ENCODE measurements at regions not wholly inside any gene's neighbourhood (a gene's known extent, or its start where the extent isn't known, plus 50 kb on each side); places are given as distances from the start of the nearest gene placed in this dataset.
A peak's percentile ranks its signal among the peaks of the same experiment; 100 is the strongest.

DNA sequence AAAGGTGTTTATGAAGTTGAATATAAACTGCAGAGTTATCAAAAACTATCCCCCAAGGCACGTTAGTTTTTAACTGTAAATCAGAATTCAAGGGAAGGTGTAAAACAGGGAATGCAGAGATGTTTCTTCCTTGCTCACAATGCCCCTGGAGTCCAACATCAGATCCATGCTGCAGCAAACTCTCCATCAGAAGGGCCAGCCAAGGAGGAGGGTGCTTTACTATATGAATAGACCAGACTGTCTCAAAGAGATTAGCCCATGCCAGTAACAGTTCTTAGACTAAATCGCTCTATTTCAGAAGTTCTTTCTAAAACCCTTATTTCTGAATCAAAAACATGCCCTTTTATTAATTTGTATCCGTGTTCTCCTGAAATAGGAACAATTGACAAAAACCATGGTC lies 362.8 kb upstream of the RPS23 start:
- Histone ChIP-seq H3K9me3 (ENCODE audit: low read length) (no peaks in the 10 kb centered on the region), H3K27me3 (ENCODE audit: control insufficient read depth in 1 of 2, insufficient read depth in 2 of 2, low read length in 2 of 2) (no peaks in the 10 kb centered on the region), H3K4me3 (replicated peaks in 1 of 3; ENCODE audit: insufficient read depth in 1 of 3, low read depth in 2 of 3, low read length in 3 of 3) (no peak overlapping the region), H3K9ac (ENCODE audit: insufficient read depth, low read depth, low read length) (no peak overlapping the region), H3K4me1 (ENCODE audit: insufficient read depth, low read length) (peaks cover 25% of the 10 kb centered on the region), H2AFZ (ENCODE audit: low read length) (no peak overlapping the region), H3K79me2 (ENCODE audit: insufficient read depth, low read length) (no peaks in the 10 kb centered on the region), H4K20me1 (ENCODE audit: insufficient read depth, low read length) (no peaks in the 10 kb centered on the region), H3K27ac (ENCODE audit: extremely low read length, insufficient read depth, low read length) (no peak overlapping the region), H3K4me2 (ENCODE audit: low read depth, low read length) (no peak overlapping the region), H3K36me3 (replicated peaks in 1 of 2; ENCODE audit: control insufficient read depth in 1 of 2, insufficient read depth in 2 of 2, low read length in 2 of 2) (no peaks in the 10 kb centered on the region)
- peak; percentile 68 for ATAC-seq
- ChIA-PET POLR2A (interaction anchor here (1.0 kb wide), 1 partner anchor 254 kb away, joined by 3 read pairs; no protein-coding TSS in a partner anchor), CTCF (ENCODE audit: low intra/inter-chr PET ratio, low total read pairs) (interaction anchor here (0.8 to 1.5 kb wide), 2 partner anchors 289 to 789 kb away, joined by 7 to 9 read pairs; no protein-coding TSS in a partner anchor)
- FAIRE-seq: no peak
- TF ChIP-seq ZNF296 (CRISPR knock-in tag; conservative IDR thresholded peaks at IDR 0.05) (no peak), KLF16 (CRISPR knock-in tag; IDR thresholded peaks at IDR 0.05) (0 out of 4 replicates have a peak, but pooled peaks of 1 of the 2 experiments have one; percentile 1), GZF1 (CRISPR knock-in tag; IDR thresholded peaks at IDR 0.05) (no peak), RFX5 (IDR thresholded peaks at IDR 0.05; ENCODE audit: low read depth, low read length) (no peak), SMAD1 (CRISPR knock-in tag; IDR thresholded peaks at IDR 0.05; ENCODE audit: borderline replicate concordance, low read depth) (no peak)
- no peak for DNase-seq (ENCODE audit: low spot score)
- in situ Hi-C loops (cut with HindIII; ENCODE audit: extremely low pct_ligation_motif_present, low pct_unique_long_range_greater_than_20kb): loop anchor here (10.0 to 25.0 kb wide), 4 partner anchors 154 to 924 kb away; no protein-coding TSS in a partner anchor
- WGBS (ENCODE audit: low lambda C conversion rate): 61% methylated on average over 3 of the region's 3 CpGs
- intact Hi-C loops (cut with micrococcal nuclease; ENCODE audit: unreplicated experiment): loop anchor here (1.0 to 2.0 kb wide), 3 partner anchors 154 to 923 kb away; no protein-coding TSS in a partner anchor
- BruUV-seq (replicated peaks): no TSS peak

DNA sequence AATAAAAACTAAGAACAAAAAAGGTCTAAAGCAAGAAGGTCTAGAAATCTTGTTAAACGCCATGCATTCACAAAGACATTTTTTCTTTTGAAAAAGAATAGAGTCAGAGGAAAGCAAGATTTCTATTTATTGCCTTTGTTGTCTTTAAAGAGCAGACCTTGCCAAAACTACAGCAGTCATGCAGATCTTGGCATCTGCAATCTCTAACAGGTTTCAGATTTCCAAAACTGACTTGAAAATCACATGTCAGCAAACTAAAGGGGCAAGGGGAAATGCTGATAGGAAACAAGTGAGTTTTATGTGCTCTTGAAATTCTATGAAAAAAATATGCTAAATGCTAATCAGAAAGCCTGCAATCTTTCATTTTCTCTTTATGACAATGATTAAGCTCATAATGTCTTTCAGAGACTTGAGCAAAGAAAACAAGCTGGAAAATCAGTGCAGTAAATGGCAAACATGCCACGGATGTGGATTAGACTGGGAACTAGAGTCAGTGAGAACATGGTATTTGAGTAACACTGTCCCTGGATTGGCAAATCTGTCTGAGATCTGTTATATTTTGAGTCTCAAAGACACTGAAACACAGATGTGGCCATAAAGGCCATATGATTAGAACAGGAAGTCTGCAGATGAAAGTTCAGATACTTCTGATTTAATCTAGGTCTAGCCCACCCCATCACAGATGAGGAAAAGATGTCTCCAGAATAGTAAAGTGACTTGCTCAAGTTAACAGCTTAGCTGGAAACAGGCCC lies 361.4 kb upstream of the RPS23 start:
- peaks cover 37% of the 10 kb centered on the region for H3K4me1 ChIP-seq (ENCODE audit: insufficient read depth, low read length)
- intact Hi-C loops (cut with micrococcal nuclease; ENCODE audit: unreplicated experiment) (loop anchor here (1.0 to 10.0 kb wide), 6 partner anchors 98 to 938 kb away; no protein-coding TSS in a partner anchor), in situ Hi-C loops (cut with HindIII; ENCODE audit: extremely low pct_ligation_motif_present, low pct_unique_long_range_greater_than_20kb) (loop anchor here (10.0 to 25.0 kb wide), 4 partner anchors 155 to 925 kb away; no protein-coding TSS in a partner anchor)
- DNase-seq (ENCODE audit: low spot score): no peak
- H3K9me3 ChIP-seq (ENCODE audit: low read length): no peaks in the 10 kb centered on the region
- no peak for TF ChIP-seq ZSCAN12 (CRISPR knock-in tag; IDR thresholded peaks at IDR 0.05)
- TF ChIP-seq, protein P1, sequence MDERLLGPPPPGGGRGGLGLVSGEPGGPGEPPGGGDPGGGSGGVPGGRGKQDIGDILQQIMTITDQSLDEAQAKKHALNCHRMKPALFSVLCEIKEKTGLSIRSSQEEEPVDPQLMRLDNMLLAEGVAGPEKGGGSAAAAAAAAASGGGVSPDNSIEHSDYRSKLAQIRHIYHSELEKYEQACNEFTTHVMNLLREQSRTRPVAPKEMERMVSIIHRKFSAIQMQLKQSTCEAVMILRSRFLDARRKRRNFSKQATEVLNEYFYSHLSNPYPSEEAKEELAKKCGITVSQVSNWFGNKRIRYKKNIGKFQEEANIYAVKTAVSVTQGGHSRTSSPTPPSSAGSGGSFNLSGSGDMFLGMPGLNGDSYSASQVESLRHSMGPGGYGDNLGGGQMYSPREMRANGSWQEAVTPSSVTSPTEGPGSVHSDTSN (CRISPR knock-in tag; IDR thresholded peaks at IDR 0.05): no peak
- TF ChIP-seq ASH2L (IDR thresholded peaks at IDR 0.05; ENCODE audit: insufficient read length, low read depth, low read length): no peak
- TF ChIP-seq MAFK (conservative IDR thresholded peaks at IDR 0.05 in 1 of 2, IDR thresholded peaks at IDR 0.05 in 1 of 2; ENCODE audit: low read length in 2 of 2): peak; percentile 33 to 53; a peak in 3 of 4 replicates
- no peak for TF ChIP-seq ZNF614 (CRISPR knock-in tag; IDR thresholded peaks at IDR 0.05; ENCODE audit: borderline replicate concordance)
- TF ChIP-seq MAFF (IDR thresholded peaks at IDR 0.05; ENCODE audit: low read depth, low read length): peak; percentile 43; the same call in 1 of the 2 replicates
- TF ChIP-seq GATA4 (IDR thresholded peaks at IDR 0.05; ENCODE audit: borderline replicate concordance, low read depth): no peak
- H4K20me1 ChIP-seq (ENCODE audit: insufficient read depth, low read length): no peaks in the 10 kb centered on the region
- H3K36me3 ChIP-seq (replicated peaks in 1 of 2; ENCODE audit: control insufficient read depth in 1 of 2, insufficient read depth in 2 of 2, low read length in 2 of 2): no peaks in the 10 kb centered on the region
- no peak overlapping the region for H3K4me3 ChIP-seq (replicated peaks in 1 of 3; ENCODE audit: insufficient read depth in 1 of 3, low read depth in 2 of 3, low read length in 3 of 3)
- H3K27me3 ChIP-seq (ENCODE audit: control insufficient read depth in 1 of 2, insufficient read depth in 2 of 2, low read length in 2 of 2): no peaks in the 10 kb centered on the region
- 74% methylated on average over 2 of the region's 2 CpGs for WGBS (ENCODE audit: low lambda C conversion rate)
- no peak for FAIRE-seq
- no peak for ATAC-seq
- CTCF ChIA-PET (ENCODE audit: low intra/inter-chr PET ratio, low total read pairs): no interaction called here
- no peak overlapping the region for H2AFZ ChIP-seq (ENCODE audit: low read length)
- no peak overlapping the region for H3K4me2 ChIP-seq (ENCODE audit: low read depth, low read length)
- H3K9ac ChIP-seq (ENCODE audit: insufficient read depth, low read depth, low read length): no peak overlapping the region
- BruUV-seq (replicated peaks): no TSS peak
- no peak overlapping the region for H3K27ac ChIP-seq (ENCODE audit: extremely low read length, insufficient read depth, low read length)
- POLR2A ChIA-PET: no interaction called here
- H3K79me2 ChIP-seq (ENCODE audit: insufficient read depth, low read length): no peaks in the 10 kb centered on the region

All from HepG2 (cell line).